H9 (cell line): ENCODE measurements at regions not wholly inside any gene's neighbourhood (a gene's known extent, or its start where the extent isn't known, plus 50 kb on each side); places are given as distances from the start of the nearest gene placed in this dataset.

Source experiments
- DNase-seq: peaks from one replicate; pipeline ENCODE4 v3.0.0-alpha.2; 2017
- H2AFZ ChIP-seq: one replicate; pipeline ENCODE4 v1.6.1; 2013; ENCODE audit warnings: mild to moderate bottlenecking, low read length, control low read depth, moderate library complexity
- H2AK5ac ChIP-seq: 2 replicates; pipeline ENCODE4 v1.6.1; 2013; ENCODE audit warnings: low read length, control low read depth, mixed read lengths; ENCODE audit not compliant: insufficient read length
- H2BK120ac ChIP-seq: one replicate; pipeline ENCODE4 v1.6.1; 2013; ENCODE audit warnings: low read depth, mild to moderate bottlenecking, low read length, control low read depth, inconsistent platforms; ENCODE audit not compliant: poor library complexity, severe bottlenecking
- H2BK12ac ChIP-seq: 2 replicates; pipeline ENCODE4 v1.6.1; 2013; ENCODE audit warnings: low read length, control low read depth, mixed read lengths, low read depth; ENCODE audit not compliant: insufficient read length
- H2BK15ac ChIP-seq: 2 replicates; pipeline ENCODE4 v1.6.1; 2013; ENCODE audit warnings: low read depth, low read length, control low read depth
- H2BK20ac ChIP-seq: one replicate; pipeline ENCODE4 v1.6.1; 2013; ENCODE audit warnings: low read depth, mild to moderate bottlenecking, low read length, control low read depth, inconsistent platforms; ENCODE audit not compliant: poor library complexity, severe bottlenecking
- H2BK5ac ChIP-seq: 2 replicates; pipeline ENCODE4 v1.6.1; 2013; ENCODE audit warnings: low read length, control low read depth, mixed read lengths; ENCODE audit not compliant: insufficient read length
- H3K14ac ChIP-seq: 2 replicates; pipeline ENCODE4 v1.6.1; 2013; ENCODE audit warnings: low read length, control low read depth; ENCODE audit not compliant: insufficient read depth
- H3K18ac ChIP-seq: 2 replicates; pipeline ENCODE4 v1.6.1; 2013; ENCODE audit warnings: low read depth, mild to moderate bottlenecking, mixed read lengths, low read length, control low read depth; ENCODE audit not compliant: insufficient read length
- H3K23ac ChIP-seq: 2 replicates; pipeline ENCODE4 v1.6.1; 2013; ENCODE audit warnings: low read length, control low read depth, mixed read lengths, low read depth; ENCODE audit not compliant: insufficient read length
- H3K23me2 ChIP-seq: 2 replicates; pipeline ENCODE4 v1.6.1; 2013; ENCODE audit warnings: low read depth, mild to moderate bottlenecking, mixed read lengths, low read length, control low read depth; ENCODE audit not compliant: insufficient read length, poor library complexity, severe bottlenecking
- H3K27ac ChIP-seq: 2 replicates; pipeline ENCODE4 v1.5.1; 2013; ENCODE audit warnings: low read length, control low read depth, mixed read lengths, low read depth; ENCODE audit not compliant: insufficient read length
- H3K27me3 ChIP-seq: 2 replicates; pipeline ENCODE4 v1.6.1; 2013; ENCODE audit warnings: low read length, control low read depth, inconsistent platforms; ENCODE audit not compliant: insufficient read depth
- H3K4ac ChIP-seq: 2 replicates; pipeline ENCODE4 v1.6.1; 2013; ENCODE audit warnings: low read depth, mild to moderate bottlenecking, control low read depth, inconsistent platforms, low read length, moderate library complexity
- H3K4me1 ChIP-seq: 2 replicates; pipeline ENCODE4 v1.6.1; 2013; ENCODE audit warnings: low read length, control low read depth, inconsistent platforms; ENCODE audit not compliant: insufficient read depth
- H3K4me2 ChIP-seq: 2 replicates; pipeline ENCODE4 v1.6.1; 2013; ENCODE audit warnings: low read length, control low read depth, mixed read lengths; ENCODE audit not compliant: insufficient read length, insufficient read depth
- H3K56ac ChIP-seq: 2 replicates; pipeline ENCODE4 v1.6.1; 2013; ENCODE audit warnings: low read depth, mild to moderate bottlenecking, mixed read lengths, low read length, control low read depth; ENCODE audit not compliant: insufficient read length
- H3K79me1 ChIP-seq: 2 replicates; pipeline ENCODE4 v1.6.1; 2013; ENCODE audit warnings: low read depth, mild to moderate bottlenecking, moderate library complexity, low read length, control low read depth, inconsistent platforms; ENCODE audit not compliant: insufficient read depth, poor library complexity, severe bottlenecking
- H3K79me2 ChIP-seq: 2 replicates; pipeline ENCODE4 v1.6.1; 2013; ENCODE audit warnings: low read length, control low read depth, inconsistent platforms; ENCODE audit not compliant: insufficient read depth
- H3K9ac ChIP-seq: 2 replicates; pipeline ENCODE4 v1.6.1; 2013; ENCODE audit warnings: low read length, control low read depth, mixed read lengths; ENCODE audit not compliant: insufficient read length; ENCODE audit errors: extremely low read depth
- H3K9me3 ChIP-seq: one replicate; pipeline ENCODE4 v1.6.1; 2013; ENCODE audit warnings: low read depth, low read length, inconsistent platforms; ENCODE audit not compliant: control insufficient read depth
- H3T11ph ChIP-seq: one replicate; pipeline ENCODE4 v1.6.1; 2013; ENCODE audit warnings: mild to moderate bottlenecking, low read length, control low read depth, inconsistent platforms
- H4K20me1 ChIP-seq: one replicate; pipeline ENCODE4 v1.6.1; 2013; ENCODE audit not compliant: control insufficient read depth, insufficient read length, insufficient read depth
- H4K5ac ChIP-seq: 2 replicates; pipeline ENCODE4 v1.6.1; 2013; ENCODE audit warnings: low read depth, mild to moderate bottlenecking, mixed read lengths, low read length, control low read depth; ENCODE audit not compliant: insufficient read length
- H4K8ac ChIP-seq: replicated peaks from 2 replicates; pipeline ENCODE4 v1.6.1; 2013; ENCODE audit warnings: low read length, control low read depth, mixed read lengths, low read depth; ENCODE audit not compliant: insufficient read length
- H4K91ac ChIP-seq: 2 replicates; pipeline ENCODE4 v1.6.1; 2013; ENCODE audit warnings: low read depth, mild to moderate bottlenecking, moderate library complexity, mixed read lengths, low read length, control low read depth; ENCODE audit not compliant: insufficient read length
- H3K27ac Mint-ChIP-seq, 3 experiments: 2 replicates in 2 of 3; 3 replicates in 1 of 3; pipeline ENCODE4 v1.8.0; 2020 to 2021; ENCODE audit warnings: mixed read lengths in 3 of 3, mild to moderate bottlenecking in 1 of 3, moderate library complexity in 1 of 3
- H3K27me3 Mint-ChIP-seq: 2 replicates; pipeline ENCODE4 v1.8.0; 2021; ENCODE audit warnings: low read depth, mild to moderate bottlenecking, moderate library complexity, mixed read lengths
- H3K36me3 Mint-ChIP-seq, 3 experiments: 2 replicates in 2 of 3; 3 replicates in 1 of 3; pipeline ENCODE4 v1.8.0; 2020 to 2021; ENCODE audit warnings: low read depth in 3 of 3, mixed read lengths in 3 of 3; ENCODE audit not compliant: insufficient read depth in 1 of 3
- H3K4me1 Mint-ChIP-seq, 2 experiments: 2 replicates each; pipeline ENCODE4 v1.8.0; 2020; ENCODE audit warnings: mixed read lengths in 2 of 2
- H3K4me3 Mint-ChIP-seq, 2 experiments: 2 replicates in 1 of 2; 3 replicates in 1 of 2; pipeline ENCODE4 v1.8.0; 2020 to 2021; ENCODE audit warnings: mild to moderate bottlenecking in 2 of 2, mixed read lengths in 2 of 2, moderate library complexity in 1 of 2
- H3K9me3 Mint-ChIP-seq, 2 experiments: 2 replicates in 1 of 2; 3 replicates in 1 of 2; pipeline ENCODE4 v1.8.0; 2020; ENCODE audit warnings: mild to moderate bottlenecking in 2 of 2, mixed read lengths in 2 of 2, moderate library complexity in 1 of 2
- CTCF ChIP-seq: fragments of 200-600 bp; sonication (generic); conservative IDR thresholded peaks from 3 replicates; pipeline ENCODE4 v1.8.0; 2021; ENCODE audit warnings: antibody characterized with exemption, mild to moderate bottlenecking
- WGBS: extraction: QIAGEN DNeasy Blood & Tissue Kit; methylation state at CpG from one replicate; pipeline ENCODE4 v1.1.7; 2013; ENCODE audit warnings: missing lambda C conversion rate, low lambda C conversion rate, mixed read lengths; ENCODE audit not compliant: insufficient read length; ENCODE audit errors: extremely low coverage; 5-methylcytosine and 5-hydroxymethylcytosine counted together

- H3K27ac Mint-ChIP-seq, result no peak overlapping the region
- H2BK120ac ChIP-seq, result no peak overlapping the region
- H3K56ac ChIP-seq, result no peak overlapping the region
- no peak overlapping the region for H2AK5ac ChIP-seq
- H3K14ac ChIP-seq, result no peak overlapping the region
- no peaks in the 10 kb centered on the region for H3K27me3 Mint-ChIP-seq
- no peak overlapping the region for H2BK12ac ChIP-seq
- no peak overlapping the region for H2BK20ac ChIP-seq
- H3K27me3 ChIP-seq, result no peaks in the 10 kb centered on the region
- no CpG with 5 or more reads among the region's 4 CpGs for WGBS
- H2BK15ac ChIP-seq, result no peak overlapping the region
- H3K23me2 ChIP-seq, result no peaks in the 10 kb centered on the region
- H4K20me1 ChIP-seq, result no peaks in the 10 kb centered on the region
- H4K91ac ChIP-seq, result no peak overlapping the region
- no peak overlapping the region for H3K4ac ChIP-seq
- H3T11ph ChIP-seq, result no peak overlapping the region
- H3K36me3 Mint-ChIP-seq, result 0 out of 7 replicates have a peak, but pooled peaks cover 0 to 1% (median 0%) of the 10 kb centered on the region in 3 experiments
- H2BK5ac ChIP-seq, result no peak overlapping the region
- no peak overlapping the region for H3K4me2 ChIP-seq
- no peaks in the 10 kb centered on the region for H3K79me2 ChIP-seq
- DNase-seq, result no peak
- no peak overlapping the region for H4K8ac ChIP-seq
- no peaks in the 10 kb centered on the region for H3K79me1 ChIP-seq
- H3K9ac ChIP-seq, result no peak overlapping the region
- H3K18ac ChIP-seq, result no peak overlapping the region
- no peak overlapping the region for H4K5ac ChIP-seq
- no peak overlapping the region for H3K27ac ChIP-seq
- H3K4me3 Mint-ChIP-seq, result no peak overlapping the region
- H3K9me3 Mint-ChIP-seq, result no peaks in the 10 kb centered on the region
- no peak overlapping the region for H3K23ac ChIP-seq
- H2AFZ ChIP-seq, result no peak overlapping the region
- no peaks in the 10 kb centered on the region; a peak in 1 of 4 replicates for H3K4me1 Mint-ChIP-seq
- TF ChIP-seq CTCF, result no peak
- H3K9me3 ChIP-seq, result no peaks in the 10 kb centered on the region
- no peaks in the 10 kb centered on the region for H3K4me1 ChIP-seq
These were observed 1250.3 kb downstream of the REEP3 start for GRCh38 chr10:64771253-64772050.
